SW480 (cell line): ENCODE measurements at regions not wholly inside any gene's neighbourhood (a gene's known extent, or its start where the extent isn't known, plus 50 kb on each side); places are given as distances from the start of the nearest gene placed in this dataset.
"Not testable (repeated sequence)": the region's sequence is repeated elsewhere in the genome, so short reads cannot be mapped to it uniquely, and the experiment has no call there.

Source experiments
- DNase-seq: peaks from one replicate; pipeline ENCODE4 v3.0.0-alpha.2; 2016; ENCODE audit warnings: low spot score

DNA sequence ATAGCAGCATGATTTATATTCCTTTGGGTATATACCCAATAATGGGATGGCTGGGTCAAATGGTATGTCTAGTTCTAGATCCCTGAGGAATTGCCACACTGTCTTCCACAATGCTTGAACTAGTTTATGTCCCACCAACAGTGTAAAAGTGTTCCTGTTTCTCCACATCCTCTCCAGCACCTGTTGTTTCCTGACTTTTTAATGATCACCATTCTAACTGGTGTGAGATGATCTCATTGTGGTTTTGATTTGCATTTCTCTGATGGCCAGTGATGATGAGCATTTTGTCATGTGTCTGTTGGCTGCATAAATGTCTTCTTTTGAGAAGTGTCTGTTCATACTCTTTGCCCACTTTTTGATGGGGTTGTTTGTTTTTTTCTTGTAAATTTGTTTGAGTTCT is 54.0 kb upstream of the GPR89A start:
- DNase-seq: not testable (repeated sequence)

DNA sequence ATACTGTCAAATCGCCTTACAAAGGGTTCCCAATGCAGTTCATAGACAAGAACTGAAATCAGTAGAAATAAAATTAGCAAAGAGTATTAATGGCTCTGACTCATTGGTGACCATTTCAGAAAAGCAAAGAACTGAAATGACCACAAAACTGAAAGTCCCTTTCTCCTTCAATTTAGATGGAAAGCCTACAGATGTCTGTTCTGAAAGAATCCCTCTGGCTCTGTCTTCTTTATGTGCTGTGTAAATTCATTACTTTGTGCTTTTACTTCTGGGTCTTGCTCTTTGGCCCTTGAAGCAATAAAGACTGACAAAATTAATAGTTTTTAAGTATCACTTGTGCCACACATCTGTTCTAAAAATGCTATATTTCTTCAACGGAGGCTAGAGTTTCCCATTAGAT is 62.7 kb upstream of the GPR89A start:
- no peak for DNase-seq

DNA sequence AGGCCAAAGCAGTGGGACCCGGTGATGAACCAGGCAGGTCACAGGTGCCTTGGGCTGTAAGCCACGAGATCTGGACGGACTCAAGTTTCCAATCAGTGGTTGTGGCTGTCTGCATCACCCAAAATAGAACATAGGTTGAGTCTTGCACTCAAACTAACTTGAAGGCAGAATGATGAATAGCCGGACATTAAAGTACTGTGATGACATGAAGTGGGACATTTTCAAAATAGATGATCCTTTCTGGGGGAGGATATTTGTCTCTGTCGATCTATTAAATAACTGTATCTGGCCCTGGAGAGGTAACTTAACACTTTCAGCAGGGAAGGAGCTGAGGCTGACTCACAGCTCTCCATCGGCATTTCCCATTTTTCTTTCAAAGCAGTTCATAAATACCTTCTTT is 66.1 kb upstream of the GPR89A start:
- peak; percentile 20 for DNase-seq

DNA sequence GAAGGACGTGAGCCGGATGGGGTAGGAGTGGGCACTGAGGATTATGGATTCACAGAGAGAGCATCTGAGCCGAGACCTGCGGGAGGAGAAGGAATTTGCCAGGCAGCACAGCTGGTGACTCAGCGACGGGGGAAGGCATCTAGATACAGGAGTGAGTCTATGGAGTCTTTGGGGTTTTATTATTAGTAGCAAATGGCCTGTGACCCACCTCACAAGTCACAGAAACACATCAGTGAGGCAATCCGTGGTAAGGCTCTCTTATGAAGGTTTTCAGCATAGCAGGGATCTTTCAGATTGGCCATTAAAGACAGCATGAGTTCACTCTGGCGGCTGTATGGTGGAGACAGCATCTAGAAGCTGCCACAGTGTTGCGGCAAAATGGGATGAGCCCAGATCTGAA is 66.5 kb upstream of the GPR89A start:
- peak; percentile 30 for DNase-seq

DNA sequence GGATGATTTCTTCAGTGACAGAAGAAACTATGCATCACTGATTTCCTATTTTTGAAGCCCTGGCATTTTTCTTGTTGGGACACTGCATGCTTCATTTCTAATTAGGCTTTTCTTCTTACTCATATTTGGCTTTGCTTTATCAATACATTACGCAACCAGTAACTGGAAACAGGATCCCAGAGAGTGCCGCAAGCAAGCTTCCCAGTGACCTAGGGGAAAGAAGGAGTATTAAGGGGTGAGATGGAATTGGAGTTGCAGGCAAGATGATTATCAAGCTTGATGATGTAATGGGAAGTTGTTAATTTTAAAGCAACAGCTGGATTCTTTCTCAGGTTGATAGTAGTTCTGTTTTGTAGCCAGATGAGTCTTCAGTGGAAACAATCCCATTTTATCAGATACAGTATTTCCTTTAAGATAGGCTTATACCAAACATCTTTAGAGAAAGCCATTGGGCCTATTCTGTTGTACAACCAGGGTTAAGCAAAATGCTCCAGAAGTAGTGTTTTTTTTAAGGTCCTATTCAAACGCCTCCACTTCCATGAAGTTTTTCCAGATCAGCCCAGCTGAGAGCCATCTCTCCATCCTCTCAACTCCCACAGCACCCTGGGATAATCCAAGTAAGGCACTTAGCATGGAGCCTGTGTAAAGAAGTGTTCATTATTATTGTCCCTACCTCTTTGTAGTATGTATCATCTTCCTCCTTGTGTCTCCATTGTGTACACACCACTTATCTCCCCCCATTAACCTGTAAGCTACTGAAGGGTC is 69.5 kb upstream of the GPR89A start:
- DNase-seq: not testable (repeated sequence)

DNA sequence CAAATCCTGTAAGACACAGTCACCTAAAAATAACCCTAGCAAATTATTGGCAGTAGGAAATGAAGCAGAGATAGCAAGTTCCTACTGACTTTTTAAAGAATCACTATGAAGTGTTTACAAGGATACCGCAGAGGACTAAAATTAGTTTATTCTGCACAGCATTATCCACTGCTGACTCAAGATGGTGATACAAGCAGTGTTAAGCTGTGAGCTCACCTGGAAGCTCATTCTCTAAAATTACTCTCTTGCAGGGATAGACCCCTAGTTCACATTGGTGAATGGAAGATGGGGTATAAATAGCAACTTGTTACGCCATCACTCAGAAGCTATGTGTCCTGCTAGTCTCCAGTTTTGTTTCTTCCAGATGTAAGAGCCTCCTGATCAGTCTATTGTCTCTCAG is 70.8 kb upstream of the GPR89A start:
- DNase-seq: not testable (repeated sequence)

DNA sequence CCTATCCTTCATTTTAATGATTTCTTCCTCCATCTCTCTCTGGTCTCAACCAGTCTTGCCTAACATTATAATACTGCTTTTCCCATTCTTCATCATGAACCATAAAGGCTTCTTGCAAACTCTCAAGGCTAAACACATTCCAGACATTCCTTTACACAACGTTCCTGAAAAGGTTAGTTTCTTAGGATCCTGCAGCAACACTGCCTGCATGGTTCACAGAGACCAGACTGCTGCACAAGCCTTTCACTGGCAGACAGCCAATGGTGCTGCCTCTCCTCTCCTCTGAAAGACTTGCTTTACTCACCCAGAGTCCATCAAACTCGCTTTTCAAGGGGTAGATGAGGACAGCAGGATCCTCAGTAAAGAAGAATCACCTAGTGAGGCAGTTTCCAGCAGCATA is 72.3 kb upstream of the GPR89A start:
- not testable (repeated sequence) for DNase-seq

DNA sequence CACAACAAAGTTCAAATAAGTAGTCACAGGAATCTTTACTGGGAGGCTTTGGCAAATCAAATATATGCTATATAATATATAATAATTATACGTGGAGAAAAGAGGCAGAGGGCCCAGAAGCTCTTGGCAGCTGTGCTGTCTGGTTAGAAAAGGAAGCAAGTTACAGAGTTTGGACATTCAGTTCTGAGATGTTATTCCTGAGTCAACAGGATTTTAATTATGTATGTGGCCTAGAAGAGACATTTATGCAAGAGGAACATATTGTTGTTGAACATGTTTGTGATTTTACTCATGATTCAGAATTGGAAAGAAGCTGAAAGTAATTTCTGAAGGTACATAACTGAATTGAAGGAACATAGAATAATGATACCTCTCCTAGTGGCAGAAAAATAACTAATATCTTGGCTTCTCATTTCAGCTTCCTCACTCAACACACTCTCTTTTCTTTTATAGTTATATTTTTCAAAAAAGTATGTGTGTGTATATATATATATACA is 79.7 kb upstream of the GPR89A start:
- DNase-seq: not testable (repeated sequence)

DNA sequence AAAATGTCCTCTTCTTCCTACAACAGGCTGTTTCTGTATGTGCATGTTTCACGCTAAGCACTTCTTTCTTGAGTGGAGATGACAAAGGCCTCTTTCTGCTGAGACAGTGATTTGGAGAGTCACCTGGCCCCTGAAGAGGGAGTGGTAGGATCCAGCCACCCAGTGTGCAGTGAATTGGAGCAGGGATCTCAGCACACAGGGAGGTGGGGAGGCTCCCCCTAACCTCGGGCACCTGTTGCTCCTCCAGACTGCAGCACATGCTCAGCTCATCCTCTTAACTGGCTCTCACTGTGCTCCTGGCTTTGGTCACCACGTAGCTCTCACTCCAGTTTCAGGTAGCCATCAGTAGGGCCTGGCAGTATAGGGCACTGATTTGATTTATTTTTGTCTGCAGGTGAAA is 87.6 kb upstream of the GPR89A start:
- not testable (repeated sequence) for DNase-seq

DNA sequence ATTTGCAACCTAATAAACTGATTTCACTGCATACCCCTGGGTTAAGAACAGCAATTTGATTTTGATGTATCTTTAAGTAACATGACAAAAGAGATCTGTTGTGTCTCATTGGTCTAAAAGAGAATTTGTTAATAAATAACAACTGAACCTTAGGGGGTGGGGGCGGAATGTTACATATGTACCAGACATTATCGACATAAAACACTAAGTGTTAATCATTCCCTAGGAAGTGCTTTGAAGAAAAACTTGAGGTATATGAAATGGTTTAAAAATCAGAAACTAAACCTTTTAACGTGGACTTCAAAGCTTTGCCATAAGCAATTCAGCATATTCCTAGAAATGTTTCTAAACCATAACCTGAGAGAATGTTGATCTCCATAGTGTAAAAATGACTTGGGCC is 88.5 kb upstream of the GPR89A start:
- not testable (repeated sequence) for DNase-seq

DNA sequence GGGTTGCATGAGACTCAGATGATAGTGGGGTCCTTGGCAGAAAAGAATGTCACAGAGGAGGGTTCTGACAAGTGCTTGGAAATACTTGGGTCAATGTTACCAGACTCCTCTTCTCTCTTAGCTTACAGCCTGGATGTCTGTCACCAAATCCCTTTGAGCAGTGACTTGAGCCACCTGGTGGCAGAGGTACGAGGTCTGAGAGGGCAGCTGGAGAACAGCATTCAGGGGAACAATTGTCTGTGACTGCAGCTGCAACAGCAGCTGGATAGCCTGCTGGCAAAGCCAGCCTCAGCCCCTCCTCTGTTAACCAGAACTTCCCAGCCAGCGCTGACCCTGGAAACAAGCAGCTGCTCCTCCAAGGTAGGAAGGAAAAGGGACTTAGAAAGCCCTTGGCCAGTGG is 87.6 kb upstream of the NBPF20 start:
- not testable (repeated sequence) for DNase-seq

DNA sequence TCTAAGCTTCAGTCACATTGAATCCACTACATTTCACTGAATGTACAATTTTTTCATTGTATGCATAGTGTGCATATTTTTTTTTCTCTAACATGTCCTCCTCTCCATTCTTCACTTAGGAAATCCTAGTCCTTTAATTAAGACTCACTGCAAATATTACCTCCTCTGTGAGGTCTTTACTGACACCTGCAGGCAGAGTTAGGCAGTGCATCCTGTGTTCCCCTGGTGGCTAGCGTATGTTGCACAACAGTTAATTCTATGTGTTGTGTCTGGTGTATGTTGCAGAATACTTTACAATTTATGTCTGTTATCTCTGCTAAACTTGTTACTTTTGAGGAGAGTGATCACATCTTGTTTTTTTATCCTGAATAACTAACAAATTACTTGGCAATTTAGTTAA is 82.7 kb upstream of the NBPF20 start:
- DNase-seq: not testable (repeated sequence)

DNA sequence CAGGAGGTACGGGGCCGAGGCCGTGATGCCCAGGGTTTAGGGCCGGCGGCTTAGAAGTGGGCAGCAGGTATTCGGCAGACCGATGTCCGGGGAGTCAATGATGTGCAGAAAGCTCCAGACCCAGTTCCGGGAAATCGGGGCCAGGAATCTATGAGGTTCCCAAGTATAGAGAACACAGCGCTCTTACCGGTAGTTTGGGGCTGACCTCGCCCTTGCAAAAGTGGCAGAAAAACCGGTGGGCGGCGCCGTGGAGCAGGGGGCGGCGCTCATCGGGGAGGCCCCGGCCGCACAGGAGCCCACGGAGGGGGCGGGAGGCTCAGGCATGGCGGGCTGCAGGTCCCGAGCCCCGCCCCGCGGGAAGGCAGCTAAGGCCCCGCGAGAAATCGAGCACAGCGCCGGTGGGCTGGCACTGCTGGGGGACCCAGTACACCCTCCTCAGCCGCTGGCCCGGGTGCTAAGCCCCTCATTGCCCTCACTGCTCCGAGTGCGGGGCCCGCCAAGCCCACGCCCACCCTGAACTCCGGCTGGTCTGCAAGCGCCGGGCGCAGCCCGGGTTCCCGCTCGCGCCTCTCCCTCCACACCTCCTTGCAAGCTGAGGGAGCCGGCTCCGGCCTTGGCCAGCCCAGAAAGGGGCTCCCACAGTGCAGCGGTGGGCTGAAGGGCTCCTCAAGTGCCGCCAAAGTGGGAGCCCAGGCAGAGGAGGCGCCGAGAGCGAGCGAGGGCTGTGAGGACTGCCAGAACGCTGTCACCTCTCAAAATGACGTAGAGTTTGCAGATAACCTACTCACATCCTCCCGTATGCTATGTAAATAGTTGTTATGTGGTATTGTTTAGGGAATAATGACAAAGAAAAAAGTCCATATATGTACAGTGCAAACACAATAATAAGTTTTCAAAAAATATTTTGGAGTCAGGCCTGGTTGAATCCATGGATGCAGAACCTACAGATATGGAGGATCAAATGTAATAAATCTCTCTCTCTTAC is 80.6 kb upstream of the NBPF20 start:
- not testable (repeated sequence) for DNase-seq

DNA sequence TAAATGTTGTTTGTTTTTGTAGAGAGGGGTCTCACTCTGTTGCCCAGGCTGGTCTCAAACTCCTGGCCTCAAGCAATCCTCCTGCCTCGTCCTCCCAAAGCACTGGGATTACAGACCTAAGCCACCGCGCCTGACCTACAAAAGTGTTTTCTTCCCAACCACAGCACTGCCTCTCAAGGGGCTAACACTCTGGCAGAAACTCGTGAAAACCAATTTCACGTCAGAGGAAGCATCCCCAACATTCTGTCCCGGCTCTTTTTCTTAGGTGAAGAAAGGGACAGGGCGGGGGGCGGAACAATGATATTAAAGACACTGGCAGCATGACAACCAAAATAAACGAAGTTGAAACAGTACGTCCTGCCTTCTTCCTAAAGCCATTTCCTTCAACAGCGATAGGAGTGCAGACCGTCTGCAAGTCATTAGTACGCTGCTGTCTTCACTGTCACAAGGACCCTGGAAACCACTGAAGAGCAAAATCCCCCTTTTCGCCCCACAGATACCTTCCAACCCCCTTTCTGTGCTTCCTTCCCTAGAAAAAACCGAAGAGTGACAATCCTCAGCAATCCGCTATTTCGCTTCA is 79.5 kb upstream of the NBPF20 start:
- not testable (repeated sequence) for DNase-seq

DNA sequence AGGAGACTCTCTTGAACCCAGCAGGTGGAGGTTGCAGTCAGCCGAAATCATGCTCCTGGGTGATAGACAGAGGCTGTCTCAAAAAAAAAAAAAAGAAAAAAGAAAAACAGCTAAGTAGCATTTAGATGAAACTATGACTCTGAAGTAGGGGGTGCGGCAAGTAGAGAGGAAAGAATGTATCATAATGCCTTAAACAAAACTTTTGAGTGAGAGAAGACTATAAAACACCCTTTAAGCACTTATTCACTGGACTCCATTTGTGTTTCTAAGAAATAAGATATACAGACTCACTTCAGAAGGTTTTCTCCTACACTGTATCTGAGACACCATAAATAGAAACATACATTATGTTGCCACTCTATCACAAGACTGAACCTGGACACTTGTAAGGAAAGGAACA is 78.9 kb upstream of the NBPF20 start:
- not testable (repeated sequence) for DNase-seq

DNA sequence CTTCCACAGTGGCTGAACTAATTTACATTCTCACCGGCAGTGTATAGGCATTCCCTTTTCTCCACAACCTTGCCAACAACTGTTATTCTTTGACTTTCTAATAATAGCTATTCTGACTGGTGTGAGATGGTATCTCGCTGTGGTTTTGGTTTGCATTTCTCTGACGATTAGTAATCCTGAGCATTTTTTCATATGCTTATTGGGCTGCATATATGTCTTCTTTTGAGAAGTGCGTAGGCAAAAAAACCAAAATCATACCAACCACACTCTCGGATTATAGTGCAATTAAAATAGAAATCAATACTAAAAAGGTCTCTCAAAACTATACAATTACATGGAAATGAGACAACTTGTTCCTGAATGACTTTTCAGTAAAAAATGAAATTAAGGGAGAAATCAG is 74.8 kb upstream of the NBPF20 start:
- DNase-seq: not testable (repeated sequence)

DNA sequence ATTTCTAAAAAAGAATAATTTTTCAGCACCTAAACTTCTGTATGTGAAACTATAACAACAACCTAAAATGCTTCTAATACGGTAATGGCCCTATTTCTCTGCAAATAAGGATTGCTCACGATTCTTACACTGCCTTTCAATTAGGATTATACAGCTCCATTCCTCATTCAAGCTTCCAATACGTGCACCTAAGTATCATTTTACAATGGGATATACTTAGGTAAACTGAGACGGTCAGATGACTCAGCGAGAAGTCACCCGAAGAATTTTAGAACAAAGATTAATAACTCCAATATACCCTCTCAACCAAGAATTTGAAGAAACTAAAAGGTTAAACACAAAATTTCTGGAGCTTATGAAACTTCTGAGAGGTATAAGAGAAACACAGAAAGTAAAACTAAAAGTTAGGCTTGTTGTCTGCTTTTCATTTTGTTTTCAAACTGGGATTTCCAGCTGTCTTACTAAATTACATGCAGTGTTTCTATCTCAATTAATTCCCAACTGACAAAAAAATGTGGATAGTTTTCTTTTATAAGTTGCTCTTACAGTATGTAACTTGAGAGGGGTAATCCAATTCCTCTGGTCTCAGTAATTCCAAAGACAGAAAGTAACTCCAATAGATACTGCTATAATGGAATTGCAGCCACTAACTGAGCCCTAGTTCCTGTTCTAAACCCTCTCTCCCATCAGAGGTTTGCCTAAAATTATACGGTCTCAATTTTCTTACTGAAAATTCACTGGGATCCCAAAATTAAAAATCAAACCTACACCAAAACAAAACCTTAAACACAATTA is 69.9 kb upstream of the NBPF20 start:
- DNase-seq: not testable (repeated sequence)

DNA sequence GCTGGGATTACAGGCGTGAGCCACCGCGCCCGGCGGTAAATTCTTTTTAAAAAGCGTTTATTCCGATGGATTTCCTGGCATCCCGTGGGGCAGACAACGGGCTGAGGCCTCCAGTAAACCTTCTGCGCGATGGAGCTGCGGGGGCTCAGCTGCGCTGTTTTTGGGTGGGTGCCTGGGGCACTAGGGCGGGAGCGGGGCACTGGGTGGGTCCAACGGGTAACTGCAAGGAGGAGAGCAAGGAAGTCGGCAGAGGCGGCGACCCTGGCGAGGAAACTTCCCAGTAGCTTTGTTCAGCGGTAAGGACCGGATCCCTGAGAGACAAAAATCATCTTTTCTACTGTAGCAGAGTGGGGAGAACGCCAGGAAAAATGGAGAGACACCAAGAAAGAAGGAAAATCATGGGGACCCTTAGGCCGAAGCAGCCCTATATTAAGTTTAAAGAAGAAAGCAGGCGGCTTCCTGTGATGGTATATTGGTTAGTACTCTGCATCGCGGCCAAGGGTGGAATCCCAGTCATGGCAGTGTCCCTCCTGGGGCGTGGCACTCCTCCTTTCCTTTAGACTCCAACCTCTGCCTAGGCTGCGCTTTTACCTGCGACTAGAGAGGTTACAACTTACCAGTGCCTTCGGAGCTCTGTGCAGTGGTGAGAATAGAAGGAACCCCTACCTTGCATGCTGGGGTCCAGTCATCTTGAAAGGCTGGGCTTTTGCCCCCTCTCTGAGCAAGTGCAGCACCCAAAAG is 63.0 kb upstream of the NBPF20 start:
- not testable (repeated sequence) for DNase-seq

DNA sequence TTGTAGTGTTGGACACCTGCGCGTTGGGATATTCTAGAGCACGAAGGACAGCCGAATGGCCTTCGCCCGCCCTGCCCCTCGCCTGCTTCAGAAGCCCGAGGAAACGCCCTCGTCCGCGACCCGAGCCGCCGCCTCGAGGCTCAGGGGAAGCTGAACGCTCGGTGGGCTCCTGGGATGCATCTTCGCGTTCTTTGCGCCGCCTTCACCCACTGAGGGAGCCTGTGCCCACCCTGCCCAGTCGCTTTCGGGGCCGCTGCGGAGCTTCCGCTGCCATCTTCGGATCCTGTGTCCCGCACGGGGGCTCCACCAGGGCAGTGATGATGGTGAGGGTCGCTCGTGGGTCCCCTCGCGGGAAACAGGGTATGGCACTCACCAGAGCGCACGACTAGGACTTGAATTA is 61.8 kb upstream of the NBPF20 start:
- not testable (repeated sequence) for DNase-seq

DNA sequence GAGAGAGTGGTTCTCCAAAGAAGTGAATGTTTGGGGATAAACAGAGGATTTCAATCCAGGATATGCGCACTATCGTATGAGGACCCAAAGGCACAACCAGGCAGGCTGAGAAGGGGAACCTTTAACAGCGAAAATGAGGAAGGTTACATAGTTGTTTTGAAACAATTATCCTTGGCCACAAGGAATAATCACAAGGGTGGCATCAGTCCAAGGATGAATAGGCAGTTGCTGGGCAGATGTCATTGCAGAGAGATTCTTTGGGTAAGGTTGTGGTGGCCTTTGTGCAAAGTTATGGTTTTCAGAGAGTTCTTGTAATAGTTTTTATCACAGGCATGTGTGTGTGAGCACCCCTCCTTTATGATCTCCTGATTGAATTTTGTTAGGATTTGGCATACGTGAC is 58.9 kb upstream of the NBPF20 start:
- DNase-seq: not testable (repeated sequence)
